HEK293 (cell line): ENCODE measurements at regions not wholly inside any gene's neighbourhood (a gene's known extent, or its start where the extent isn't known, plus 50 kb on each side); places are given as distances from the start of the nearest gene placed in this dataset.

Experiments
- CTCF ChIA-PET: fragments of 350-600 bp; formaldehyde crosslinking; extraction: SDS; loops from one replicate; lab custom pipeline; 2021; ENCODE audit warnings: antibody characterized with exemption; lab: Yijun Ruan, JAX
- POLR2A ChIA-PET: fragments of 300-600 bp; formaldehyde crosslinking; extraction: SDS; loops from one replicate; lab custom pipeline; 2020; ENCODE audit warnings: antibody characterized with exemption, inconsistent platforms; lab: Yijun Ruan, JAX
- H3K27ac ChIP-seq: fragments of 200-500 bp; sonication (Bioruptor generic); 2 replicates; pipeline ENCODE4 v1.5.1; 2014; ENCODE audit warnings: low read depth, low read length, control low read depth, inconsistent platforms; ENCODE audit errors: extremely low read depth
- H3K36me3 ChIP-seq, 2 experiments: fragments of 200-500 bp in 1 of 2; sonication (Bioruptor generic) in 1 of 2; 1 replicate in 1 of 2; 2 replicates in 1 of 2; pipeline ENCODE4 v1.5.1; 2014 to 2017; ENCODE audit warnings: inconsistent platforms in 2 of 2, low read length in 2 of 2; ENCODE audit not compliant: control insufficient read depth in 2 of 2, insufficient read depth in 1 of 2
- H3K4me1 ChIP-seq: fragments of 200-500 bp; sonication (Bioruptor generic); 2 replicates; pipeline ENCODE4 v1.5.1; 2014; ENCODE audit warnings: mild to moderate bottlenecking, low read length, inconsistent platforms; ENCODE audit not compliant: control insufficient read depth, insufficient read depth
- H3K4me3 ChIP-seq: 2 replicates; pipeline ENCODE4 v1.5.1; 2011; ENCODE audit warnings: low read depth, mild to moderate bottlenecking, control low read depth, low read length, moderate library complexity
- H3K9me3 ChIP-seq: fragments of 200-500 bp; sonication (Bioruptor generic); 2 replicates; pipeline ENCODE4 v1.5.1; 2014; ENCODE audit warnings: low read depth, low read length, inconsistent platforms; ENCODE audit not compliant: control insufficient read depth, insufficient read depth
- BCL6B ChIP-seq: fragments of 450-650 bp; formaldehyde crosslinking; IDR thresholded peaks from 2 replicates; pipeline ENCODE4 v1.5.1; 2017; ENCODE audit warnings: missing biosample characterization, missing genetic modification characterization
- EGR2 ChIP-seq: fragments of 450-650 bp; formaldehyde crosslinking; IDR thresholded peaks from 2 replicates; pipeline ENCODE4 v1.5.1; 2016; ENCODE audit warnings: low read depth, missing biosample characterization, missing genetic modification characterization
- IKZF3 ChIP-seq: fragments of 450-650 bp; IDR thresholded peaks from 2 replicates; pipeline ENCODE4 v1.5.0; 2018; ENCODE audit warnings: missing biosample characterization, mild to moderate bottlenecking, missing genetic modification characterization, moderate library complexity
- PRDM2 ChIP-seq: fragments of 450-650 bp; formaldehyde crosslinking; IDR thresholded peaks from 2 replicates; pipeline ENCODE4 v1.5.1; 2016; ENCODE audit warnings: missing biosample characterization, missing genetic modification characterization, borderline replicate concordance
- SCRT2 ChIP-seq: fragments of 450-650 bp; formaldehyde crosslinking; IDR thresholded peaks from 2 replicates; pipeline ENCODE4 v1.5.1; 2016; ENCODE audit warnings: missing biosample characterization, missing genetic modification characterization
- TRIM28 ChIP-seq: IDR thresholded peaks from 2 replicates; pipeline ENCODE4 v1.6.1; 2011; ENCODE audit warnings: low read length, control low read depth, borderline replicate concordance
- ZBTB11 ChIP-seq: fragments of 450-650 bp; formaldehyde crosslinking; conservative IDR thresholded peaks from 2 replicates; pipeline ENCODE4 v1.5.1; 2016; ENCODE audit warnings: low read depth, missing biosample characterization, missing genetic modification characterization
- ZNF112 ChIP-seq: fragments of 450-650 bp; formaldehyde crosslinking; IDR thresholded peaks from 2 replicates; pipeline ENCODE4 v1.5.0; 2017; ENCODE audit warnings: missing biosample characterization, missing genetic modification characterization
- ZNF2 ChIP-seq: fragments of 450-650 bp; formaldehyde crosslinking; IDR thresholded peaks from 2 replicates; pipeline ENCODE4 v1.5.1; 2016; ENCODE audit warnings: missing biosample characterization, missing genetic modification characterization
- ZNF266 ChIP-seq: fragments of 450-650 bp; formaldehyde crosslinking; IDR thresholded peaks from 2 replicates; pipeline ENCODE4 v1.5.1; 2016; ENCODE audit warnings: missing biosample characterization, missing genetic modification characterization, low read depth
- ZNF366 ChIP-seq: fragments of 450-650 bp; formaldehyde crosslinking; conservative IDR thresholded peaks from 2 replicates; pipeline ENCODE4 v1.5.1; 2016; ENCODE audit warnings: missing biosample characterization, missing genetic modification characterization
- ZNF433 ChIP-seq: fragments of 450-650 bp; formaldehyde crosslinking; IDR thresholded peaks from 2 replicates; pipeline ENCODE4 v1.5.1; 2016; ENCODE audit warnings: missing biosample characterization, missing genetic modification characterization, low read depth
- ZNF513 ChIP-seq: fragments of 450-650 bp; IDR thresholded peaks from 2 replicates; pipeline ENCODE4 v1.5.1; 2018; ENCODE audit warnings: missing biosample characterization, missing genetic modification characterization
- ZNF529 ChIP-seq: fragments of 450-650 bp; formaldehyde crosslinking; IDR thresholded peaks from 2 replicates; pipeline ENCODE4 v1.5.1; 2017; ENCODE audit warnings: missing genetic modification characterization, missing biosample characterization; ENCODE audit not compliant: insufficient replicate concordance
- ZNF639 ChIP-seq: fragments of 450-650 bp; formaldehyde crosslinking; IDR thresholded peaks from 2 replicates; pipeline ENCODE4 v1.5.1; 2016; ENCODE audit warnings: missing biosample characterization, missing genetic modification characterization
- ZNF645 ChIP-seq: fragments of 450-650 bp; formaldehyde crosslinking; IDR thresholded peaks from 2 replicates; pipeline ENCODE4; 2016; ENCODE audit warnings: missing biosample characterization, missing genetic modification characterization

- H3K27ac ChIP-seq = no peak overlapping the region
- ChIA-PET POLR2A (no interaction called here), CTCF (no interaction called here)
These were observed 80.0 kb upstream of the TAB2 start for GRCh38 chr6:149237464-149237863.

More at GRCh38 chr6:149237464-149237863, 80.0 kb upstream of the TAB2 start:
- Histone ChIP-seq H3K9me3 (no peaks in the 10 kb centered on the region), H3K4me1 (peaks cover 37% of the 10 kb centered on the region), H3K4me3 (no peak overlapping the region), H3K36me3 (no peaks in the 10 kb centered on the region)
- TF ChIP-seq ZNF639 (tag by site-specific recombination) (no peak), ZNF2 (tag by site-specific recombination) (no peak), ZBTB11 (tag by site-specific recombination) (no peak), IKZF3 (no peak), ZNF513 (tag by site-specific recombination) (no peak), SCRT2 (tag by site-specific recombination) (no peak), BCL6B (tag by site-specific recombination) (no peak), ZNF529 (no peak), PRDM2 (tag by site-specific recombination) (no peak), ZNF112 (tag by site-specific recombination) (no peak), ZNF366 (tag by site-specific recombination) (no peak), EGR2 (tag by site-specific recombination) (no peak), TRIM28 (no peak), ZNF645 (tag by site-specific recombination) (no peak), ZNF433 (tag by site-specific recombination) (no peak), ZNF266 (tag by site-specific recombination) (no peak)
